ENCODE measurements at regions not wholly inside any gene's neighbourhood (a gene's known extent, or its start where the extent isn't known, plus 50 kb on each side); places are given as distances from the start of the nearest gene placed in this dataset.

DNA sequence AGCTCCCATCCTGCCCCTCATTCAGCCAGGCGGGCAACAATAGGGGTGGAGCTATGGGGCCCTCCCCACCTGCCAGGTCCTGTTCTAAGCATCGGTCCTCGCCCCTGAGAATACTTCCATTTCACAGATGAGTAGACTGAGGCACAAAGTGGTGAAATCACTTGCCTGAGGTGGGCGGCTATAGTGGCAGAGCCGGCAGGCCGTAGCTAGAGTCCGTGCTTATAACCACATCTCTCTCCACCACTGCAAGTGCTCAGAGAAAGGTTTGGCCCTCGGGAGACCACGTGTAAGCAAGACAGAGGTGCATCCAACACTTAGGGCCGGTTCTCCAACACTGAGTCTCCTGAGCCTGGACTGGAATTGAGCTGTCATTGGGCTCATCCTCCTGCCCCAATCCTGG is 145.8 kb upstream of the UNC5B start:
- H3K4me3 Mint-ChIP-seq: no peak overlapping the region
- no peaks in the 10 kb centered on the region for H3K9me3 Mint-ChIP-seq
- CTCF ChIA-PET: no interaction called here
- Histone ChIP-seq H3K36me3 (ENCODE audit: insufficient read depth, low read length) (no peaks in the 10 kb centered on the region), H3K9me3 (ENCODE audit: control insufficient read depth in 1 of 2, insufficient read depth in 1 of 2, low read length in 2 of 2) (no peaks in the 10 kb centered on the region), H3K4me1 (ENCODE audit: insufficient read depth, low read length) (no peaks in the 10 kb centered on the region), H3K27me3 (ENCODE audit: control insufficient read depth in 1 of 2, insufficient read depth in 2 of 2, low read length in 2 of 2) (no peaks in the 10 kb centered on the region), H3K27ac (ENCODE audit: low read depth in 1 of 2, low read length in 2 of 2) (no peak overlapping the region), H3K4me3 (ENCODE audit: low read length) (no peak overlapping the region)
- DNase-seq: no peak
- H3K27me3 Mint-ChIP-seq: no peaks in the 10 kb centered on the region
- ATAC-seq (ENCODE audit: poor library complexity): no peak
- TF ChIP-seq, protein P1, sequence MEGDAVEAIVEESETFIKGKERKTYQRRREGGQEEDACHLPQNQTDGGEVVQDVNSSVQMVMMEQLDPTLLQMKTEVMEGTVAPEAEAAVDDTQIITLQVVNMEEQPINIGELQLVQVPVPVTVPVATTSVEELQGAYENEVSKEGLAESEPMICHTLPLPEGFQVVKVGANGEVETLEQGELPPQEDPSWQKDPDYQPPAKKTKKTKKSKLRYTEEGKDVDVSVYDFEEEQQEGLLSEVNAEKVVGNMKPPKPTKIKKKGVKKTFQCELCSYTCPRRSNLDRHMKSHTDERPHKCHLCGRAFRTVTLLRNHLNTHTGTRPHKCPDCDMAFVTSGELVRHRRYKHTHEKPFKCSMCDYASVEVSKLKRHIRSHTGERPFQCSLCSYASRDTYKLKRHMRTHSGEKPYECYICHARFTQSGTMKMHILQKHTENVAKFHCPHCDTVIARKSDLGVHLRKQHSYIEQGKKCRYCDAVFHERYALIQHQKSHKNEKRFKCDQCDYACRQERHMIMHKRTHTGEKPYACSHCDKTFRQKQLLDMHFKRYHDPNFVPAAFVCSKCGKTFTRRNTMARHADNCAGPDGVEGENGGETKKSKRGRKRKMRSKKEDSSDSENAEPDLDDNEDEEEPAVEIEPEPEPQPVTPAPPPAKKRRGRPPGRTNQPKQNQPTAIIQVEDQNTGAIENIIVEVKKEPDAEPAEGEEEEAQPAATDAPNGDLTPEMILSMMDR (IDR thresholded peaks at IDR 0.05): no peak
- no peaks in the 10 kb centered on the region for H3K4me1 Mint-ChIP-seq (ENCODE audit: low read depth)
- no peaks in the 10 kb centered on the region for H3K36me3 Mint-ChIP-seq (ENCODE audit: low read depth)
- intact Hi-C loops (cut with DNase I, micrococcal nuclease): no loop called here
- H3K27ac Mint-ChIP-seq: no peak overlapping the region
- POLR2A ChIA-PET: no interaction called here

DNA sequence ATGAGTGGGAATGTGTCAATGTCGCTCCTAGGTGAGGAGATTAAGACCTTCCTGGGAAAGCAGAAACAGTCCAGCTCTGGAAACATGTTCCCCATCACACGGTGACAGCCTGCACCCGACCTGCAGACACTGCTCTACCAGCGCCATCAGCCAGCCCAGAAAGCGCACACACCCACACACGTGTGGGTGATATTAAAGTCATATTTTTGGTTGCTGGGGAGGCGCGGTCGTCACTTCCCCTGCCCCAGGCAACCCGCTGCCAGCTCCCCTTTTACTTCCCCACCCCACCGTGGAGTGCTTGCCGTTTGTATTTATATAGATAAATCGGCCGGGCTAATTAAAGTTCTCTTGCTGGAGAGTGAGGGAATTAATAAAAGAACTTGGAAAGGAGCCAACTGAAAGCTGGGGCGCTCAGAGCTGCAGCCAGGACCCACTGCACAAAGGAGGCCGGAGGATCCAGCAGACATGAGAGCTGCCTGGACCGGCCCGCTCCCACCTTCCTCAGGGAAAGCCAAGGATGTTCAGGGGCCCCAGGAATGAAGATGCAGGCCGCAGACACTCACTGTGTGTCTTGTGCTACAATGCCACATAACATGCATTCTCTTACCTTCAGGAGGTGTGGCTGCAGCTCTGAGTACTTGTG is 145.2 kb upstream of the UNC5B start:
- no peak overlapping the region for H3K27ac Mint-ChIP-seq

DNA sequence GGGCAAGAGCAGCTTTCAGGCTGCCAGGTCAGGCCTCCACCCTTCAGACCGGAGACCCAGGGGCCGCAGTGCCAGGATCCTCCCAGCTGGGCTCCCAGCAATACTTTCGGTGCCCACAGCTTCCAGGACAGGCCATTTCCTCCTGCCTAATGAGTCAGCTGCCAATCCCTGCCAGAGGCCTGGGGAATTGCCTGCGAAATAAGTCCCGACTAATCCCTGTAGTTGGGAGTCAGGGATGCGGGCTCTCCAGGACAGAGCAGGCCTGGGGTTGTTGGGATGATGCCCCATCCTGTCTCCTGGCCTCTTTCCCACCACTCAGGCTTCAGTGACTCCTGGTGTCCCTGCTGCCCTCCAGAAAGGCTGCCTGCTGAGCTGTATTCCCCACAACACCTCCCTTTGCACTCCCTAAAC is 143.5 kb upstream of the UNC5B start:
- H3K27me3 Mint-ChIP-seq: no peaks in the 10 kb centered on the region
- H3K9me3 Mint-ChIP-seq: no peaks in the 10 kb centered on the region
- no peak overlapping the region for H3K27ac ChIP-seq (ENCODE audit: low read depth in 1 of 2, low read length in 2 of 2)
- POLR2A ChIA-PET: no interaction called here
- H3K4me3 ChIP-seq (ENCODE audit: low read length): no peak overlapping the region
- TF ChIP-seq, protein P1 (IDR thresholded peaks at IDR 0.05): no peak
- no peaks in the 10 kb centered on the region for H3K36me3 Mint-ChIP-seq (ENCODE audit: low read depth)
- intact Hi-C loops (cut with DNase I, micrococcal nuclease): no loop called here
- no peaks in the 10 kb centered on the region for H3K27me3 ChIP-seq (ENCODE audit: control insufficient read depth in 1 of 2, insufficient read depth in 2 of 2, low read length in 2 of 2)
- no peak overlapping the region for H3K27ac Mint-ChIP-seq
- no peak overlapping the region for H3K4me3 Mint-ChIP-seq
- H3K4me1 ChIP-seq (ENCODE audit: insufficient read depth, low read length): no peaks in the 10 kb centered on the region
- no peaks in the 10 kb centered on the region for H3K4me1 Mint-ChIP-seq (ENCODE audit: low read depth)
- no peak for DNase-seq
- no peaks in the 10 kb centered on the region for H3K9me3 ChIP-seq (ENCODE audit: control insufficient read depth in 1 of 2, insufficient read depth in 1 of 2, low read length in 2 of 2)
- CTCF ChIA-PET: no interaction called here
- ATAC-seq (ENCODE audit: poor library complexity): no peak
- H3K36me3 ChIP-seq (ENCODE audit: insufficient read depth, low read length): no peaks in the 10 kb centered on the region

More for the DNA sequence above, 145.2 kb upstream of the UNC5B start:
- Histone ChIP-seq H3K4me1 (ENCODE audit: insufficient read depth, low read length) (no peaks in the 10 kb centered on the region), H3K27me3 (ENCODE audit: control insufficient read depth in 1 of 2, insufficient read depth in 2 of 2, low read length in 2 of 2) (no peaks in the 10 kb centered on the region), H3K36me3 (ENCODE audit: insufficient read depth, low read length) (no peaks in the 10 kb centered on the region), H3K4me3 (ENCODE audit: low read length) (no peak overlapping the region), H3K27ac (ENCODE audit: low read depth in 1 of 2, low read length in 2 of 2) (no peak overlapping the region), H3K9me3 (ENCODE audit: control insufficient read depth in 1 of 2, insufficient read depth in 1 of 2, low read length in 2 of 2) (no peaks in the 10 kb centered on the region)
- intact Hi-C loops (cut with DNase I, micrococcal nuclease): no loop called here
- ChIA-PET POLR2A (no interaction called here), CTCF (no interaction called here)
- Mint-ChIP-seq H3K4me1 (ENCODE audit: low read depth) (no peaks in the 10 kb centered on the region), H3K4me3 (no peak overlapping the region), H3K9me3 (no peaks in the 10 kb centered on the region), H3K27me3 (no peaks in the 10 kb centered on the region), H3K36me3 (ENCODE audit: low read depth) (no peaks in the 10 kb centered on the region)
- ATAC-seq (ENCODE audit: poor library complexity): no peak
- no peak for DNase-seq
- TF ChIP-seq, protein P1 (IDR thresholded peaks at IDR 0.05): no peak

Measured in CD4-positive, alpha-beta T cell (primary cell).